A172 (cell line): ENCODE measurements at regions not wholly inside any gene's neighbourhood (a gene's known extent, or its start where the extent isn't known, plus 50 kb on each side); places are given as distances from the start of the nearest gene placed in this dataset.

Experiments
- DNase-seq: peaks from one replicate; pipeline ENCODE4 v3.0.0-alpha.2; 2015; ENCODE audit warnings: low spot score

- DNase-seq, result no peak
Measured at GRCh38 chr1:185368913-185369491, 52.0 kb upstream of the IVNS1ABP start.

DNA sequence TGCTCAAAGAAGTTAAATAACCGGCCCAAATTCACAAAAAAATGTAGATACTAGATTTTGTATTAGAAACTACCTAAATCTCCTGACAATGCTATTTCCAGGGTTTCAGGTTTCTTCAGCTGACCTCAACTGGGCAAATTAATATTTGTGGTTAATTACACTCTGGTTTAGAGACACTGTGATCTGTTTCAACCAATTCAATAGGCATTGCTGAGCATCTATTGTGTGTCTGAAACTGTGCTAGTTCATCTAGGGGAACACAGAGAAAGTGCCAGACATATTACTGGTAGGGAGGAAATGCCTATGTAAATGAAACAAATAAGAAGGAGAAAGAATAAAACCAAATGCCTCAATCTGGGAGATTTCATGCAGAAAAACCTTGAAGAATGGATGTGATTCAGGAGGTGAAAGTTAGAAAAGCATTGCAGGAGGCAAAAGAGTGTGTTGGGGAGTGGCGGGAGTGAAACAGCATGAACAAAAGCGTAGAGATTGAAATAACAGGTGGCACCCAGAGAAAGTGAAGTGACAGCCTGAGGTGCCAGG, 51.3 kb upstream of the IVNS1ABP start:
- DNase-seq, result no peak

DNA sequence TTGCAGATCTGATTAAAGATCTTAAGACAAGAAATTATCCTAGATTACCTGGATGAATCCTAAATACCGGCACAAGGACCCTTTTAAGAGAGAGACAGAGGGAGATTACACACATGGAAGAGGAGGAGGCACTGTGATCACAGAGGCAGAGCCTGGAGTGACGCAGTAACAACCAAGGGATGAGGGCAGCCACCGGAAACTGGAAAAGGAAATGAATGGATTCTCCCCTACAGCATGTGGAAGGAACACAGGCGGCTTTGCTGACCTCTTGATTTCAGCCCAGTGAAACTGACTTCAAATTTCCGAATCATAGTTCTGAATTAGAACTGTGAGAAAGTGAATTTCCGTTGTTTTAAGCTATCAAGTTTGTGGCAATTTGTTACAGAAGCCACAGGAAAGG, 50.2 kb upstream of the IVNS1ABP start:
- DNase-seq, result no peak
